Trophoblast cell (in vitro differentiated cells and primary cell): ENCODE measurements at regions not wholly inside any gene's neighbourhood (a gene's known extent, or its start where the extent isn't known, plus 50 kb on each side); places are given as distances from the start of the nearest gene placed in this dataset.

Experiments used
- DNase-seq, 2 donors: peaks; one replicate each; pipeline ENCODE4 v3.0.0-alpha.2; 2016
- H2AFZ ChIP-seq: 2 replicates; pipeline ENCODE4 v1.6.1; 2013; ENCODE audit warnings: low read length, moderate library complexity, mild to moderate bottlenecking; ENCODE audit not compliant: insufficient read depth, poor library complexity
- H2AK5ac ChIP-seq: 2 replicates; pipeline ENCODE4 v1.6.1; 2013; ENCODE audit warnings: mild to moderate bottlenecking, low read length
- H2BK120ac ChIP-seq: 2 replicates; pipeline ENCODE4 v1.6.1; 2013; ENCODE audit warnings: low read length, mild to moderate bottlenecking, moderate library complexity; ENCODE audit not compliant: insufficient read depth, poor library complexity
- H2BK12ac ChIP-seq: 2 replicates; pipeline ENCODE4 v1.6.1; 2013; ENCODE audit warnings: mild to moderate bottlenecking, low read length, moderate library complexity
- H2BK5ac ChIP-seq: 2 replicates; pipeline ENCODE4 v1.6.1; 2013; ENCODE audit warnings: low read length, low read depth, moderate library complexity, mild to moderate bottlenecking; ENCODE audit not compliant: poor library complexity
- H3K14ac ChIP-seq: 2 replicates; pipeline ENCODE4 v1.6.1; 2013; ENCODE audit warnings: mild to moderate bottlenecking, low read length
- H3K18ac ChIP-seq: 2 replicates; pipeline ENCODE4 v1.6.1; 2013; ENCODE audit warnings: mild to moderate bottlenecking, low read length
- H3K23ac ChIP-seq: 2 replicates; pipeline ENCODE4 v1.6.1; 2013; ENCODE audit warnings: low read length
- H3K27ac ChIP-seq: 2 replicates; pipeline ENCODE4 v1.5.1; 2013; ENCODE audit warnings: low read depth, mild to moderate bottlenecking, inconsistent platforms, low read length, moderate library complexity
- H3K27me3 ChIP-seq: 2 replicates; pipeline ENCODE4 v1.6.1; 2013; ENCODE audit warnings: inconsistent platforms, mild to moderate bottlenecking, low read length, moderate library complexity; ENCODE audit not compliant: insufficient read depth
- H3K36me3 ChIP-seq, 2 experiments: 1 replicate in 1 of 2; 2 replicates in 1 of 2; pipeline ENCODE4 v1.6.1; 2013; ENCODE audit warnings: low read length in 2 of 2, mild to moderate bottlenecking in 2 of 2, moderate library complexity in 1 of 2; ENCODE audit not compliant: insufficient read depth in 2 of 2, control insufficient read depth in 1 of 2
- H3K4ac ChIP-seq: 2 replicates; pipeline ENCODE4 v1.6.1; 2013; ENCODE audit warnings: low read depth, mild to moderate bottlenecking, low read length, moderate library complexity
- H3K4me1 ChIP-seq, 2 experiments: 1 replicate in 1 of 2; 2 replicates in 1 of 2; pipeline ENCODE4 v1.6.1; 2013; ENCODE audit warnings: low read length in 2 of 2, mild to moderate bottlenecking in 2 of 2, moderate library complexity in 1 of 2; ENCODE audit not compliant: insufficient read depth in 2 of 2, control insufficient read depth in 1 of 2
- H3K4me2 ChIP-seq: 2 replicates; pipeline ENCODE4 v1.6.1; 2013; ENCODE audit warnings: inconsistent platforms, mild to moderate bottlenecking, low read length, moderate library complexity
- H3K4me3 ChIP-seq: 2 replicates; pipeline ENCODE4 v1.5.1; 2013; ENCODE audit warnings: mild to moderate bottlenecking, low read depth, low read length, inconsistent platforms
- H3K79me1 ChIP-seq: one replicate; pipeline ENCODE4 v1.6.1; 2013; ENCODE audit warnings: low read length
- H3K79me2 ChIP-seq: 2 replicates; pipeline ENCODE4 v1.6.1; 2013; ENCODE audit warnings: low read length, mild to moderate bottlenecking; ENCODE audit not compliant: control insufficient read depth, insufficient read depth, poor library complexity
- H3K9ac ChIP-seq: 2 replicates; pipeline ENCODE4 v1.6.1; 2013; ENCODE audit warnings: mild to moderate bottlenecking, low read length
- H3K9me3 ChIP-seq: 2 replicates; pipeline ENCODE4 v1.6.1; 2013; ENCODE audit warnings: low read depth, mild to moderate bottlenecking, control low read depth, inconsistent platforms, low read length; ENCODE audit not compliant: insufficient read depth
- H4K12ac ChIP-seq: 2 replicates; pipeline ENCODE4 v1.6.1; 2013; ENCODE audit warnings: low read depth, mild to moderate bottlenecking, low read length, moderate library complexity
- H4K8ac ChIP-seq: 2 replicates; pipeline ENCODE4 v1.6.1; 2013; ENCODE audit warnings: low read depth, mild to moderate bottlenecking, low read length, moderate library complexity
- H4K91ac ChIP-seq: one replicate; pipeline ENCODE4 v1.6.1; 2013; ENCODE audit warnings: low read depth, mild to moderate bottlenecking, low read length, moderate library complexity
- whole genome bisulfite sequencing: extraction: QIAGEN DNeasy Blood & Tissue Kit; methylation state at CpG from one replicate; pipeline ENCODE4 v1.1.7; 2013; ENCODE audit warnings: missing lambda C conversion rate; ENCODE audit not compliant: insufficient read length, insufficient coverage; ENCODE audit errors: extremely low coverage; 5-methylcytosine and 5-hydroxymethylcytosine counted together

DNA sequence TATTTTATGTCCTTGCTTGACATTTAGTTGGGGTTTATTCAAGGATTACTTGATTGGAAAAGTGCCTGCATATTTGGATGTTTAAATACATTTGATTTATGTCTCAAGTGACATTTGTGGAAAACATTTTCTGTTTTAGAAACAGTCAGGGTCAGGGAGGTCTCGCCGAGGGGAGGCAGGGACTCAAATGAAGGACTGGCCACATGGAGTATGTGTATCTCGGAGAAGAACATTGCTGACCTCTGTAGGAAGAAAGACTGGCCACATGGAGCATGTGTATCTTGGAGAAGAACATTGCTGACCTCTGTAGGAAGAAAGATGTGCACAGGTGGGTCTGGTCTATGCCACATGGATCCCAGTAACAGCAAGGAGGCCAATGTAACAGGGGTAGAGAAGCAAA is 233.6 kb downstream of the TRIML1 start:
- H3K4me2 ChIP-seq, result no peak overlapping the region
- H4K91ac ChIP-seq, result no peak overlapping the region
- no peak overlapping the region for H2AK5ac ChIP-seq
- H3K14ac ChIP-seq, result no peak overlapping the region
- no peak overlapping the region for H2BK12ac ChIP-seq
- H2BK120ac ChIP-seq, result no peak overlapping the region
- no peaks in the 10 kb centered on the region for H3K27me3 ChIP-seq
- no peak overlapping the region for H3K4ac ChIP-seq
- no peak overlapping the region for H2BK5ac ChIP-seq
- H3K18ac ChIP-seq, result no peak overlapping the region
- peak; percentile 46 to 51 for DNase-seq
- H3K36me3 ChIP-seq, result no peaks in the 10 kb centered on the region
- H3K4me3 ChIP-seq, result no peak overlapping the region
- no peak overlapping the region for H2AFZ ChIP-seq
- H3K79me1 ChIP-seq, result no peaks in the 10 kb centered on the region
- H3K23ac ChIP-seq, result no peak overlapping the region
- no peak overlapping the region for H4K8ac ChIP-seq
- peaks cover 0 to 2% of the 10 kb centered on the region in 2 experiments for H3K4me1 ChIP-seq
- no peaks in the 10 kb centered on the region for H3K79me2 ChIP-seq
- WGBS, result no CpG with 5 or more reads among the region's 3 CpGs
- H3K9me3 ChIP-seq, result peaks cover 2% of the 10 kb centered on the region
- H4K12ac ChIP-seq, result no peak overlapping the region
- H3K9ac ChIP-seq, result no peak overlapping the region
- no peak overlapping the region for H3K27ac ChIP-seq

DNA sequence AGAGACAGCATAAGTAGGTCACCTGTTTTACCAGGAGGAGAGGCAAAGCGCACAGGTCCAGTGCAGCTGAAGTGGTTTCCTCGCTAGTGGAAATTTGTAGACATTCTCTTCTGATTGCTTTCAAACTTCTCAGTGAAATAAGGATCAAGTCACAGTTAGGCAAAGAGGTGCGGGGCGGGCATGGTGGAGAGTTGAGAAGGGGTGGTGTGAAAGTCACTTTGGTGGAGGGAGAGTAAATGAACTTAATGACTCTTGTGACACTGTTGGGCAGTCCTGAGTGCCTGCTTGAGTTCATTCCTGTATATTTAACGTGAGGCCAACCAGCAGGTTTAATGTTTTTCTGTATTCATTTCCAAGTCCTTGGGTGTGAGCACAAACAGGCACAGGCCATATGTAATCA is 235.6 kb downstream of the TRIML1 start:
- Histone ChIP-seq H2AFZ (no peak overlapping the region), H3K18ac (no peak overlapping the region), H2BK12ac (no peak overlapping the region), H2AK5ac (no peak overlapping the region), H3K27me3 (no peaks in the 10 kb centered on the region), H4K91ac (no peak overlapping the region), H3K79me2 (no peaks in the 10 kb centered on the region), H3K4ac (no peak overlapping the region), H3K4me2 (no peak overlapping the region), H3K36me3 (no peaks in the 10 kb centered on the region), H3K4me3 (no peak overlapping the region), H2BK120ac (no peak overlapping the region), H3K9ac (no peak overlapping the region), H3K27ac (no peak overlapping the region), H3K4me1 (peaks cover 0 to 2% of the 10 kb centered on the region in 2 experiments), H4K8ac (no peak overlapping the region), H2BK5ac (no peak overlapping the region), H3K23ac (no peak overlapping the region), H4K12ac (no peak overlapping the region), H3K14ac (no peak overlapping the region), H3K79me1 (no peaks in the 10 kb centered on the region), H3K9me3 (peaks cover 2% of the 10 kb centered on the region)
- no peak for DNase-seq
- WGBS, result no CpG with 5 or more reads among the region's 5 CpGs

DNA sequence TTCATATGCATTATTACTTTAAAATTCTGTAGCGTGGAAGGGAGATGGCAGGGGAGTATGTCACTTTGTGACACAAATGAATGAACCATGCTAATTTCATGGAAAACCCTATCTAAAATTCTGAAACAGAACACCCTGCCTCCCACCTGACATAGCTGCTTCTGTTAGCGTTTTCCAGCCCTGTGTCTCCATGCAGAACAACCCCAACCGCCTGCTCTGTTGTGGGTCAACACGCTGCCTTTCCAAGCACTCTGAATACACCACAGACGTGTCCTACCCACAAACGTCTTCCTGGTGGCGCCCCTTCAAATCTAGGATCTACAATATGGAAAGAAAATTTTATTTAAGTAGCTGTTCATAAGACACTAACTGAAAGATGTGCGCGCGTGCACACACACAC is 238.6 kb downstream of the TRIML1 start:
- H3K4me1 ChIP-seq, result no peaks in the 10 kb centered on the region
- no CpG with 5 or more reads among the region's 10 CpGs for WGBS
- H3K79me1 ChIP-seq, result no peaks in the 10 kb centered on the region
- no peak overlapping the region for H4K12ac ChIP-seq
- H3K4ac ChIP-seq, result no peak overlapping the region
- H3K79me2 ChIP-seq, result no peaks in the 10 kb centered on the region
- H3K9me3 ChIP-seq, result peaks cover 2% of the 10 kb centered on the region
- no peak overlapping the region for H4K91ac ChIP-seq
- no peaks in the 10 kb centered on the region for H3K36me3 ChIP-seq
- H2AK5ac ChIP-seq, result no peak overlapping the region
- H3K4me2 ChIP-seq, result no peak overlapping the region
- no peak overlapping the region for H2BK12ac ChIP-seq
- H2BK5ac ChIP-seq, result no peak overlapping the region
- DNase-seq, result no peak
- no peak overlapping the region for H3K27ac ChIP-seq
- no peak overlapping the region for H3K9ac ChIP-seq
- H2AFZ ChIP-seq, result no peak overlapping the region
- no peak overlapping the region for H3K18ac ChIP-seq
- no peak overlapping the region for H4K8ac ChIP-seq
- no peak overlapping the region for H3K23ac ChIP-seq
- H2BK120ac ChIP-seq, result no peak overlapping the region
- no peak overlapping the region for H3K4me3 ChIP-seq
- H3K14ac ChIP-seq, result no peak overlapping the region
- H3K27me3 ChIP-seq, result no peaks in the 10 kb centered on the region

DNA sequence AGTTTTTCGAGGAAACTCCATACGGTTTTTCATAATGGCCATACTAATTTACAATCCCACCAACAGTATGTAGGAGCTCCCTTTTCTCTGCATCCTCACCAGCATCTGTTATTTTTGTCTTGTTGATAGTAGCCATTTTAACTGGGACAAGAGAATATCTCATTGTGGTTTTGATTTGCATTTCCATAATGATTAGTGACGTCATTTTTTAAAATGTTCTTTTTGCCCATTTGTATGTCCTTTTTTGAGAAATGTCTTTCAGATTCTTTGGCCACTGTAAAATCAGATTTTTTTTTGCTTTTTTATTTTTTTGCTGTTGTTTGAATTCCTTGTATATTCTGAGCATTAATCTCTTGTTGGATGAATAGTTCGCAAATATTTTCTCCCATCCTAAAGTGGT is 243.9 kb downstream of the TRIML1 start:
- H3K4me2 ChIP-seq, result no peak overlapping the region
- H2BK5ac ChIP-seq, result no peak overlapping the region
- H3K18ac ChIP-seq, result no peak overlapping the region
- WGBS, result no CpG with 5 or more reads among the region's 4 CpGs
- no peaks in the 10 kb centered on the region for H3K4me1 ChIP-seq
- no peak overlapping the region for H4K8ac ChIP-seq
- H2BK12ac ChIP-seq, result no peak overlapping the region
- no peak overlapping the region for H3K9ac ChIP-seq
- no peaks in the 10 kb centered on the region for H3K36me3 ChIP-seq
- DNase-seq, result no peak
- H3K4ac ChIP-seq, result no peak overlapping the region
- no peak overlapping the region for H3K27ac ChIP-seq
- H3K27me3 ChIP-seq, result no peaks in the 10 kb centered on the region
- H4K91ac ChIP-seq, result no peak overlapping the region
- no peak overlapping the region for H3K4me3 ChIP-seq
- no peak overlapping the region for H2BK120ac ChIP-seq
- no peak overlapping the region for H4K12ac ChIP-seq
- no peaks in the 10 kb centered on the region for H3K9me3 ChIP-seq
- no peak overlapping the region for H3K23ac ChIP-seq
- no peaks in the 10 kb centered on the region for H3K79me2 ChIP-seq
- no peak overlapping the region for H2AFZ ChIP-seq
- peaks cover 2% of the 10 kb centered on the region for H3K79me1 ChIP-seq
- no peak overlapping the region for H3K14ac ChIP-seq
- no peak overlapping the region for H2AK5ac ChIP-seq
